ENCODE measurements at regions not wholly inside any gene's neighbourhood (a gene's known extent, or its start where the extent isn't known, plus 50 kb on each side); places are given as distances from the start of the nearest gene placed in this dataset.

DNA sequence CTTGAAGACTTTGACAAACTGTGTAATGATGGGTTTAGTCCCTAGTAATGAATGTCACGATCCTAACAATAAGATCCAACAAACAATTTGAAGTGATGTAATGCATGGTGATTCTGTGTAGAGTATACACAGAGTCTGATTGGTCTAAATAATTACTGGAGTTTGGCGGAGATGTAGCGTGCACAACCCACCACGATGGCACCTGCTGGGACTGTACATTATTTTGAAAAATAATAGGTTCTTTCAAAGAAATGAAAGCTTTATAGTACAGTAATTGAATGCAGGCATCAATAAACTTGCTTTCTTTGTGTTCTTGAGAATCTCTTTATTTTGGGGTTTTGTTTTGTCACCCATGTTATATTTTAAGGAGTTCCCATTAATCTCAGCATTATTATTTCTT, 902.2 kb upstream of the PCDH7 start:
- no peaks in the 10 kb centered on the region for H3F3A ChIP-seq (replicated peaks; ENCODE audit: low read depth)
- H3K27ac ChIP-seq (ENCODE audit: low read depth), result no peak overlapping the region
- H3K79me2 ChIP-seq (replicated peaks; ENCODE audit: insufficient read depth), result no peaks in the 10 kb centered on the region
- no peak overlapping the region for H2AFZ ChIP-seq
- Mint-ChIP-seq H3K9me3 (peaks cover 6% of the 10 kb centered on the region; the same call in 2 of the 3 replicates), H3K4me1 (no peaks in the 10 kb centered on the region), H3K27ac (no peak overlapping the region), H3K27me3 (ENCODE audit: insufficient read depth, low read depth, poor library complexity) (no peaks in the 10 kb centered on the region), H3K4me3 (no peak overlapping the region), H3K36me3 (ENCODE audit: low read depth) (peaks cover 4% of the 10 kb centered on the region; the same call in 1 of the 3 replicates)
- TF ChIP-seq EZH2phosphoT487 (IDR thresholded peaks at IDR 0.05; ENCODE audit: unreplicated experiment) (no peak), STAT1 (IDR thresholded peaks at IDR 0.05; ENCODE audit: unreplicated experiment) (no peak), CREB1 (CRISPR knock-in tag; IDR thresholded peaks at IDR 0.05; ENCODE audit: low read depth) (no peak), JUNB (IDR thresholded peaks at IDR 0.05; ENCODE audit: unreplicated experiment) (no peak), POLR2AphosphoS5 (IDR thresholded peaks at IDR 0.05; ENCODE audit: low read depth) (no peak), ETS1 (IDR thresholded peaks at IDR 0.05) (no peak), EZH2 (IDR thresholded peaks at IDR 0.05; ENCODE audit: low read depth, unreplicated experiment) (no peak), NANOG (IDR thresholded peaks at IDR 0.05; ENCODE audit: borderline replicate concordance) (no peak), ZNF331 (CRISPR knock-in tag; IDR thresholded peaks at IDR 0.05; ENCODE audit: low read depth) (no peak), ZNF114 (CRISPR knock-in tag; IDR thresholded peaks at IDR 0.05) (no peak)
- TF ChIP-seq, protein P1, sequence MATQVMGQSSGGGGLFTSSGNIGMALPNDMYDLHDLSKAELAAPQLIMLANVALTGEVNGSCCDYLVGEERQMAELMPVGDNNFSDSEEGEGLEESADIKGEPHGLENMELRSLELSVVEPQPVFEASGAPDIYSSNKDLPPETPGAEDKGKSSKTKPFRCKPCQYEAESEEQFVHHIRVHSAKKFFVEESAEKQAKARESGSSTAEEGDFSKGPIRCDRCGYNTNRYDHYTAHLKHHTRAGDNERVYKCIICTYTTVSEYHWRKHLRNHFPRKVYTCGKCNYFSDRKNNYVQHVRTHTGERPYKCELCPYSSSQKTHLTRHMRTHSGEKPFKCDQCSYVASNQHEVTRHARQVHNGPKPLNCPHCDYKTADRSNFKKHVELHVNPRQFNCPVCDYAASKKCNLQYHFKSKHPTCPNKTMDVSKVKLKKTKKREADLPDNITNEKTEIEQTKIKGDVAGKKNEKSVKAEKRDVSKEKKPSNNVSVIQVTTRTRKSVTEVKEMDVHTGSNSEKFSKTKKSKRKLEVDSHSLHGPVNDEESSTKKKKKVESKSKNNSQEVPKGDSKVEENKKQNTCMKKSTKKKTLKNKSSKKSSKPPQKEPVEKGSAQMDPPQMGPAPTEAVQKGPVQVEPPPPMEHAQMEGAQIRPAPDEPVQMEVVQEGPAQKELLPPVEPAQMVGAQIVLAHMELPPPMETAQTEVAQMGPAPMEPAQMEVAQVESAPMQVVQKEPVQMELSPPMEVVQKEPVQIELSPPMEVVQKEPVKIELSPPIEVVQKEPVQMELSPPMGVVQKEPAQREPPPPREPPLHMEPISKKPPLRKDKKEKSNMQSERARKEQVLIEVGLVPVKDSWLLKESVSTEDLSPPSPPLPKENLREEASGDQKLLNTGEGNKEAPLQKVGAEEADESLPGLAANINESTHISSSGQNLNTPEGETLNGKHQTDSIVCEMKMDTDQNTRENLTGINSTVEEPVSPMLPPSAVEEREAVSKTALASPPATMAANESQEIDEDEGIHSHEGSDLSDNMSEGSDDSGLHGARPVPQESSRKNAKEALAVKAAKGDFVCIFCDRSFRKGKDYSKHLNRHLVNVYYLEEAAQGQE (IDR thresholded peaks at IDR 0.05; ENCODE audit: unreplicated experiment), result no peak
- TF ChIP-seq, protein P2, sequence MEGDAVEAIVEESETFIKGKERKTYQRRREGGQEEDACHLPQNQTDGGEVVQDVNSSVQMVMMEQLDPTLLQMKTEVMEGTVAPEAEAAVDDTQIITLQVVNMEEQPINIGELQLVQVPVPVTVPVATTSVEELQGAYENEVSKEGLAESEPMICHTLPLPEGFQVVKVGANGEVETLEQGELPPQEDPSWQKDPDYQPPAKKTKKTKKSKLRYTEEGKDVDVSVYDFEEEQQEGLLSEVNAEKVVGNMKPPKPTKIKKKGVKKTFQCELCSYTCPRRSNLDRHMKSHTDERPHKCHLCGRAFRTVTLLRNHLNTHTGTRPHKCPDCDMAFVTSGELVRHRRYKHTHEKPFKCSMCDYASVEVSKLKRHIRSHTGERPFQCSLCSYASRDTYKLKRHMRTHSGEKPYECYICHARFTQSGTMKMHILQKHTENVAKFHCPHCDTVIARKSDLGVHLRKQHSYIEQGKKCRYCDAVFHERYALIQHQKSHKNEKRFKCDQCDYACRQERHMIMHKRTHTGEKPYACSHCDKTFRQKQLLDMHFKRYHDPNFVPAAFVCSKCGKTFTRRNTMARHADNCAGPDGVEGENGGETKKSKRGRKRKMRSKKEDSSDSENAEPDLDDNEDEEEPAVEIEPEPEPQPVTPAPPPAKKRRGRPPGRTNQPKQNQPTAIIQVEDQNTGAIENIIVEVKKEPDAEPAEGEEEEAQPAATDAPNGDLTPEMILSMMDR (conservative IDR thresholded peaks at IDR 0.05; ENCODE audit: low read depth in 2 of 2), result no peak
- TF ChIP-seq, protein P3, sequence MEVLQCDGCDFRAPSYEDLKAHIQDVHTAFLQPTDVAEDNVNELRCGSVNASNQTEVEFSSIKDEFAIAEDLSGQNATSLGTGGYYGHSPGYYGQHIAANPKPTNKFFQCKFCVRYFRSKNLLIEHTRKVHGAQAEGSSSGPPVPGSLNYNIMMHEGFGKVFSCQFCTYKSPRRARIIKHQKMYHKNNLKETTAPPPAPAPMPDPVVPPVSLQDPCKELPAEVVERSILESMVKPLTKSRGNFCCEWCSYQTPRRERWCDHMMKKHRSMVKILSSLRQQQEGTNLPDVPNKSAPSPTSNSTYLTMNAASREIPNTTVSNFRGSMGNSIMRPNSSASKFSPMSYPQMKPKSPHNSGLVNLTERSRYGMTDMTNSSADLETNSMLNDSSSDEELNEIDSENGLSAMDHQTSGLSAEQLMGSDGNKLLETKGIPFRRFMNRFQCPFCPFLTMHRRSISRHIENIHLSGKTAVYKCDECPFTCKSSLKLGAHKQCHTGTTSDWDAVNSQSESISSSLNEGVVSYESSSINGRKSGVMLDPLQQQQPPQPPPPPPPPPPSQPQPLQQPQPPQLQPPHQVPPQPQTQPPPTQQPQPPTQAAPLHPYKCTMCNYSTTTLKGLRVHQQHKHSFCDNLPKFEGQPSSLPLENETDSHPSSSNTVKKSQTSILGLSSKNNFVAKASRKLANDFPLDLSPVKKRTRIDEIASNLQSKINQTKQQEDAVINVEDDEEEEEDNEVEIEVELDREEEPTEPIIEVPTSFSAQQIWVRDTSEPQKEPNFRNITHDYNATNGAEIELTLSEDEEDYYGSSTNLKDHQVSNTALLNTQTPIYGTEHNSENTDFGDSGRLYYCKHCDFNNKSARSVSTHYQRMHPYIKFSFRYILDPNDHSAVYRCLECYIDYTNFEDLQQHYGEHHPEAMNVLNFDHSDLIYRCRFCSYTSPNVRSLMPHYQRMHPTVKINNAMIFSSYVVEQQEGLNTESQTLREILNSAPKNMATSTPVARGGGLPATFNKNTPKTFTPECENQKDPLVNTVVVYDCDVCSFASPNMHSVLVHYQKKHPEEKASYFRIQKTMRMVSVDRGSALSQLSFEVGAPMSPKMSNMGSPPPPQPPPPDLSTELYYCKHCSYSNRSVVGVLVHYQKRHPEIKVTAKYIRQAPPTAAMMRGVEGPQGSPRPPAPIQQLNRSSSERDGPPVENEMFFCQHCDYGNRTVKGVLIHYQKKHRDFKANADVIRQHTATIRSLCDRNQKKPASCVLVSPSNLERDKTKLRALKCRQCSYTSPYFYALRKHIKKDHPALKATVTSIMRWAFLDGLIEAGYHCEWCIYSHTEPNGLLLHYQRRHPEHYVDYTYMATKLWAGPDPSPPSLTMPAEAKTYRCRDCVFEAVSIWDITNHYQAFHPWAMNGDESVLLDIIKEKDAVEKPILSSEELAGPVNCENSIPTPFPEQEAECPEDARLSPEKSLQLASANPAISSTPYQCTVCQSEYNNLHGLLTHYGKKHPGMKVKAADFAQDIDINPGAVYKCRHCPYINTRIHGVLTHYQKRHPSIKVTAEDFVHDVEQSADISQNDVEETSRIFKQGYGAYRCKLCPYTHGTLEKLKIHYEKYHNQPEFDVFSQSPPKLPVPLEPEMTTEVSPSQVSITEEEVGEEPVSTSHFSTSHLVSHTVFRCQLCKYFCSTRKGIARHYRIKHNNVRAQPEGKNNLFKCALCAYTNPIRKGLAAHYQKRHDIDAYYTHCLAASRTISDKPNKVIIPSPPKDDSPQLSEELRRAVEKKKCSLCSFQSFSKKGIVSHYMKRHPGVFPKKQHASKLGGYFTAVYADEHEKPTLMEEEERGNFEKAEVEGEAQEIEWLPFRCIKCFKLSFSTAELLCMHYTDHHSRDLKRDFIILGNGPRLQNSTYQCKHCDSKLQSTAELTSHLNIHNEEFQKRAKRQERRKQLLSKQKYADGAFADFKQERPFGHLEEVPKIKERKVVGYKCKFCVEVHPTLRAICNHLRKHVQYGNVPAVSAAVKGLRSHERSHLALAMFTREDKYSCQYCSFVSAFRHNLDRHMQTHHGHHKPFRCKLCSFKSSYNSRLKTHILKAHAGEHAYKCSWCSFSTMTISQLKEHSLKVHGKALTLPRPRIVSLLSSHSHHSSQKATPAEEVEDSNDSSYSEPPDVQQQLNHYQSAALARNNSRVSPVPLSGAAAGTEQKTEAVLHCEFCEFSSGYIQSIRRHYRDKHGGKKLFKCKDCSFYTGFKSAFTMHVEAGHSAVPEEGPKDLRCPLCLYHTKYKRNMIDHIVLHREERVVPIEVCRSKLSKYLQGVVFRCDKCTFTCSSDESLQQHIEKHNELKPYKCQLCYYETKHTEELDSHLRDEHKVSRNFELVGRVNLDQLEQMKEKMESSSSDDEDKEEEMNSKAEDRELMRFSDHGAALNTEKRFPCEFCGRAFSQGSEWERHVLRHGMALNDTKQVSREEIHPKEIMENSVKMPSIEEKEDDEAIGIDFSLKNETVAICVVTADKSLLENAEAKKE (CRISPR knock-in tag; IDR thresholded peaks at IDR 0.05), result no peak
- no peaks in the 10 kb centered on the region for H3K27me3 ChIP-seq (ENCODE audit: insufficient read depth)
- no peak overlapping the region for H3K4me3 ChIP-seq
- ATAC-seq (no peak), DNase-seq (ENCODE audit: low spot score) (no peak)
- H3K36me3 ChIP-seq (ENCODE audit: insufficient read depth), result no peaks in the 10 kb centered on the region
- H3K4me1 ChIP-seq (ENCODE audit: insufficient read depth), result no peaks in the 10 kb centered on the region
- no peaks in the 10 kb centered on the region for H3K9me2 ChIP-seq (ENCODE audit: insufficient read depth)
- H3K4me2 ChIP-seq, result no peak overlapping the region
- H4K20me1 ChIP-seq (replicated peaks; ENCODE audit: insufficient read depth), result no peaks in the 10 kb centered on the region
